GM19397 (cell line): ENCODE measurements at regions not wholly inside any gene's neighbourhood (a gene's known extent, or its start where the extent isn't known, plus 50 kb on each side); places are given as distances from the start of the nearest gene placed in this dataset.
"Not testable (repeated sequence)": the region's sequence is repeated elsewhere in the genome, so short reads cannot be mapped to it uniquely, and the experiment has no call there.

ENCODE experiments used
- ATAC-seq: cut with Tn5 transposase; IDR thresholded peaks from one replicate; pipeline ENCODE4 v1.9.1; 2021; ENCODE audit warnings: mild to moderate bottlenecking, moderate library complexity; ENCODE audit not compliant: unreplicated experiment

GRCh38 chr5:10130881-10131280 lies 118.8 kb downstream of the ATPSCKMT start:
- ATAC-seq, result no peak

GRCh38 chr5:10126900-10127299 lies 122.8 kb downstream of the ATPSCKMT start:
- no peak for ATAC-seq

GRCh38 chr5:10125116-10125515 lies 124.6 kb downstream of the ATPSCKMT start:
- no peak for ATAC-seq

- ATAC-seq, result no peak
Observed at GRCh38 chr5:10124287-10124686, 125.4 kb downstream of the ATPSCKMT start.

- ATAC-seq, result no peak
Observed at GRCh38 chr5:10123254-10123989, 126.3 kb downstream of the ATPSCKMT start.

GRCh38 chr5:10122076-10122726 lies 127.5 kb downstream of the ATPSCKMT start:
- no peak for ATAC-seq

- ATAC-seq, result no peak
Observed at GRCh38 chr5:10120934-10121333, 128.8 kb downstream of the ATPSCKMT start.

GRCh38 chr5:10118150-10118549 lies 131.5 kb downstream of the ATPSCKMT start:
- ATAC-seq, result no peak

GRCh38 chr5:10116594-10116993 lies 133.1 kb downstream of the ATPSCKMT start:
- ATAC-seq, result no peak

GRCh38 chr5:10115669-10116068 lies 134.0 kb downstream of the ATPSCKMT start:
- no peak for ATAC-seq

- no peak for ATAC-seq
Observed at GRCh38 chr5:10111571-10111970, 138.1 kb downstream of the ATPSCKMT start.

GRCh38 chr5:10110228-10110627 lies 139.5 kb downstream of the ATPSCKMT start:
- no peak for ATAC-seq

GRCh38 chr5:10109299-10109698 lies 140.4 kb downstream of the ATPSCKMT start:
- no peak for ATAC-seq

GRCh38 chr5:10106806-10107205 lies 142.9 kb downstream of the ATPSCKMT start:
- ATAC-seq, result no peak

GRCh38 chr5:10106285-10106684 lies 143.4 kb downstream of the ATPSCKMT start:
- no peak for ATAC-seq

- no peak for ATAC-seq
Observed at GRCh38 chr5:10102706-10103497, 146.8 kb downstream of the ATPSCKMT start.

GRCh38 chr5:10102235-10102634 lies 147.5 kb downstream of the ATPSCKMT start:
- ATAC-seq, result not testable (repeated sequence)

GRCh38 chr5:10099548-10099947 lies 150.1 kb downstream of the ATPSCKMT start:
- ATAC-seq, result no peak

GRCh38 chr5:10091701-10092100 lies 158.0 kb downstream of the ATPSCKMT start:
- no peak for ATAC-seq

GRCh38 chr5:10090074-10090473 lies 159.6 kb downstream of the ATPSCKMT start:
- no peak for ATAC-seq

GRCh38 chr5:10085185-10085584 lies 164.5 kb downstream of the ATPSCKMT start:
- ATAC-seq, result no peak

- ATAC-seq, result no peak
Observed at GRCh38 chr5:10081584-10081983, 168.1 kb downstream of the ATPSCKMT start.
